H9 (cell line): ENCODE measurements at regions not wholly inside any gene's neighbourhood (a gene's known extent, or its start where the extent isn't known, plus 50 kb on each side); places are given as distances from the start of the nearest gene placed in this dataset.

ENCODE experiments used
- DNase-seq: peaks from one replicate; pipeline ENCODE4 v3.0.0-alpha.2; 2017
- H2AFZ ChIP-seq: one replicate; pipeline ENCODE4 v1.6.1; 2013; ENCODE audit warnings: mild to moderate bottlenecking, low read length, control low read depth, moderate library complexity
- H2AK5ac ChIP-seq: 2 replicates; pipeline ENCODE4 v1.6.1; 2013; ENCODE audit warnings: low read length, control low read depth, mixed read lengths; ENCODE audit not compliant: insufficient read length
- H2BK120ac ChIP-seq: one replicate; pipeline ENCODE4 v1.6.1; 2013; ENCODE audit warnings: low read depth, mild to moderate bottlenecking, low read length, control low read depth, inconsistent platforms; ENCODE audit not compliant: poor library complexity, severe bottlenecking
- H2BK12ac ChIP-seq: 2 replicates; pipeline ENCODE4 v1.6.1; 2013; ENCODE audit warnings: low read length, control low read depth, mixed read lengths, low read depth; ENCODE audit not compliant: insufficient read length
- H2BK15ac ChIP-seq: 2 replicates; pipeline ENCODE4 v1.6.1; 2013; ENCODE audit warnings: low read depth, low read length, control low read depth
- H2BK20ac ChIP-seq: one replicate; pipeline ENCODE4 v1.6.1; 2013; ENCODE audit warnings: low read depth, mild to moderate bottlenecking, low read length, control low read depth, inconsistent platforms; ENCODE audit not compliant: poor library complexity, severe bottlenecking
- H2BK5ac ChIP-seq: 2 replicates; pipeline ENCODE4 v1.6.1; 2013; ENCODE audit warnings: low read length, control low read depth, mixed read lengths; ENCODE audit not compliant: insufficient read length
- H3K14ac ChIP-seq: 2 replicates; pipeline ENCODE4 v1.6.1; 2013; ENCODE audit warnings: low read length, control low read depth; ENCODE audit not compliant: insufficient read depth
- H3K18ac ChIP-seq: 2 replicates; pipeline ENCODE4 v1.6.1; 2013; ENCODE audit warnings: low read depth, mild to moderate bottlenecking, mixed read lengths, low read length, control low read depth; ENCODE audit not compliant: insufficient read length
- H3K23ac ChIP-seq: 2 replicates; pipeline ENCODE4 v1.6.1; 2013; ENCODE audit warnings: low read length, control low read depth, mixed read lengths, low read depth; ENCODE audit not compliant: insufficient read length
- H3K23me2 ChIP-seq: 2 replicates; pipeline ENCODE4 v1.6.1; 2013; ENCODE audit warnings: low read depth, mild to moderate bottlenecking, mixed read lengths, low read length, control low read depth; ENCODE audit not compliant: insufficient read length, poor library complexity, severe bottlenecking
- H3K27ac ChIP-seq: 2 replicates; pipeline ENCODE4 v1.5.1; 2013; ENCODE audit warnings: low read length, control low read depth, mixed read lengths, low read depth; ENCODE audit not compliant: insufficient read length
- H3K27me3 ChIP-seq: 2 replicates; pipeline ENCODE4 v1.6.1; 2013; ENCODE audit warnings: low read length, control low read depth, inconsistent platforms; ENCODE audit not compliant: insufficient read depth
- H3K4ac ChIP-seq: 2 replicates; pipeline ENCODE4 v1.6.1; 2013; ENCODE audit warnings: low read depth, mild to moderate bottlenecking, control low read depth, inconsistent platforms, low read length, moderate library complexity
- H3K4me1 ChIP-seq: 2 replicates; pipeline ENCODE4 v1.6.1; 2013; ENCODE audit warnings: low read length, control low read depth, inconsistent platforms; ENCODE audit not compliant: insufficient read depth
- H3K4me2 ChIP-seq: 2 replicates; pipeline ENCODE4 v1.6.1; 2013; ENCODE audit warnings: low read length, control low read depth, mixed read lengths; ENCODE audit not compliant: insufficient read length, insufficient read depth
- H3K56ac ChIP-seq: 2 replicates; pipeline ENCODE4 v1.6.1; 2013; ENCODE audit warnings: low read depth, mild to moderate bottlenecking, mixed read lengths, low read length, control low read depth; ENCODE audit not compliant: insufficient read length
- H3K79me1 ChIP-seq: 2 replicates; pipeline ENCODE4 v1.6.1; 2013; ENCODE audit warnings: low read depth, mild to moderate bottlenecking, moderate library complexity, low read length, control low read depth, inconsistent platforms; ENCODE audit not compliant: insufficient read depth, poor library complexity, severe bottlenecking
- H3K79me2 ChIP-seq: 2 replicates; pipeline ENCODE4 v1.6.1; 2013; ENCODE audit warnings: low read length, control low read depth, inconsistent platforms; ENCODE audit not compliant: insufficient read depth
- H3K9ac ChIP-seq: 2 replicates; pipeline ENCODE4 v1.6.1; 2013; ENCODE audit warnings: low read length, control low read depth, mixed read lengths; ENCODE audit not compliant: insufficient read length; ENCODE audit errors: extremely low read depth
- H3K9me3 ChIP-seq: one replicate; pipeline ENCODE4 v1.6.1; 2013; ENCODE audit warnings: low read depth, low read length, inconsistent platforms; ENCODE audit not compliant: control insufficient read depth
- H3T11ph ChIP-seq: one replicate; pipeline ENCODE4 v1.6.1; 2013; ENCODE audit warnings: mild to moderate bottlenecking, low read length, control low read depth, inconsistent platforms
- H4K20me1 ChIP-seq: one replicate; pipeline ENCODE4 v1.6.1; 2013; ENCODE audit not compliant: control insufficient read depth, insufficient read length, insufficient read depth
- H4K5ac ChIP-seq: 2 replicates; pipeline ENCODE4 v1.6.1; 2013; ENCODE audit warnings: low read depth, mild to moderate bottlenecking, mixed read lengths, low read length, control low read depth; ENCODE audit not compliant: insufficient read length
- H4K8ac ChIP-seq: replicated peaks from 2 replicates; pipeline ENCODE4 v1.6.1; 2013; ENCODE audit warnings: low read length, control low read depth, mixed read lengths, low read depth; ENCODE audit not compliant: insufficient read length
- H4K91ac ChIP-seq: 2 replicates; pipeline ENCODE4 v1.6.1; 2013; ENCODE audit warnings: low read depth, mild to moderate bottlenecking, moderate library complexity, mixed read lengths, low read length, control low read depth; ENCODE audit not compliant: insufficient read length
- H3K27ac Mint-ChIP-seq, 3 experiments: 2 replicates in 2 of 3; 3 replicates in 1 of 3; pipeline ENCODE4 v1.8.0; 2020 to 2021; ENCODE audit warnings: mixed read lengths in 3 of 3, mild to moderate bottlenecking in 1 of 3, moderate library complexity in 1 of 3
- H3K27me3 Mint-ChIP-seq: 2 replicates; pipeline ENCODE4 v1.8.0; 2021; ENCODE audit warnings: low read depth, mild to moderate bottlenecking, moderate library complexity, mixed read lengths
- H3K36me3 Mint-ChIP-seq, 3 experiments: 2 replicates in 2 of 3; 3 replicates in 1 of 3; pipeline ENCODE4 v1.8.0; 2020 to 2021; ENCODE audit warnings: low read depth in 3 of 3, mixed read lengths in 3 of 3; ENCODE audit not compliant: insufficient read depth in 1 of 3
- H3K4me1 Mint-ChIP-seq, 2 experiments: 2 replicates each; pipeline ENCODE4 v1.8.0; 2020; ENCODE audit warnings: mixed read lengths in 2 of 2
- H3K4me3 Mint-ChIP-seq, 2 experiments: 2 replicates in 1 of 2; 3 replicates in 1 of 2; pipeline ENCODE4 v1.8.0; 2020 to 2021; ENCODE audit warnings: mild to moderate bottlenecking in 2 of 2, mixed read lengths in 2 of 2, moderate library complexity in 1 of 2
- H3K9me3 Mint-ChIP-seq, 2 experiments: 2 replicates in 1 of 2; 3 replicates in 1 of 2; pipeline ENCODE4 v1.8.0; 2020; ENCODE audit warnings: mild to moderate bottlenecking in 2 of 2, mixed read lengths in 2 of 2, moderate library complexity in 1 of 2
- WGBS: extraction: QIAGEN DNeasy Blood & Tissue Kit; methylation state at CpG from one replicate; pipeline ENCODE4 v1.1.7; 2013; ENCODE audit warnings: missing lambda C conversion rate, low lambda C conversion rate, mixed read lengths; ENCODE audit not compliant: insufficient read length; ENCODE audit errors: extremely low coverage; 5-methylcytosine and 5-hydroxymethylcytosine counted together
- TF ChIP-seq, protein P1 (sequence below): fragments of 200-600 bp; sonication (generic); conservative IDR thresholded peaks from 3 replicates; pipeline ENCODE4 v1.8.0; 2021; ENCODE audit warnings: antibody characterized with exemption, mild to moderate bottlenecking

- no peak overlapping the region for H4K91ac ChIP-seq
- no peak overlapping the region for H3K4ac ChIP-seq
- no peak overlapping the region for H3K23ac ChIP-seq
- H3K9me3 ChIP-seq, result no peaks in the 10 kb centered on the region
- H4K8ac ChIP-seq, result no peak overlapping the region
- H2BK15ac ChIP-seq, result no peak overlapping the region
- peak overlapping the region in 1 of 3 experiments; percentile 0; a peak in 1 of 7 replicates for H3K27ac Mint-ChIP-seq
- no peak overlapping the region for H2BK120ac ChIP-seq
- H3K36me3 Mint-ChIP-seq, result no peaks in the 10 kb centered on the region
- no peaks in the 10 kb centered on the region for H3K4me1 ChIP-seq
- H3K27me3 Mint-ChIP-seq, result no peaks in the 10 kb centered on the region
- no peaks in the 10 kb centered on the region for H3K79me1 ChIP-seq
- no peaks in the 10 kb centered on the region for H3K27me3 ChIP-seq
- H3K23me2 ChIP-seq, result no peaks in the 10 kb centered on the region
- no peak overlapping the region for H3K9ac ChIP-seq
- H3K4me2 ChIP-seq, result no peak overlapping the region
- H3K4me3 Mint-ChIP-seq, result no peak overlapping the region
- WGBS, result no CpG with 5 or more reads among the region's 5 CpGs
- no peak for DNase-seq
- H2AK5ac ChIP-seq, result no peak overlapping the region
- H4K5ac ChIP-seq, result no peak overlapping the region
- H3K79me2 ChIP-seq, result no peaks in the 10 kb centered on the region
- H3K4me1 Mint-ChIP-seq, result peaks cover 2% of the 10 kb centered on the region in 2 experiments; a peak in 3 of 4 replicates
- H3K56ac ChIP-seq, result no peak overlapping the region
- H2BK5ac ChIP-seq, result no peak overlapping the region
- H4K20me1 ChIP-seq, result no peaks in the 10 kb centered on the region
- peaks cover 0 to under 1% of the 10 kb centered on the region in 2 experiments; a peak in 2 of 5 replicates for H3K9me3 Mint-ChIP-seq
- H2BK12ac ChIP-seq, result no peak overlapping the region
- no peak overlapping the region for H3K27ac ChIP-seq
- H2BK20ac ChIP-seq, result no peak overlapping the region
- H2AFZ ChIP-seq, result no peak overlapping the region
- no peak overlapping the region for H3T11ph ChIP-seq
- H3K18ac ChIP-seq, result no peak overlapping the region
- TF ChIP-seq, protein P1, sequence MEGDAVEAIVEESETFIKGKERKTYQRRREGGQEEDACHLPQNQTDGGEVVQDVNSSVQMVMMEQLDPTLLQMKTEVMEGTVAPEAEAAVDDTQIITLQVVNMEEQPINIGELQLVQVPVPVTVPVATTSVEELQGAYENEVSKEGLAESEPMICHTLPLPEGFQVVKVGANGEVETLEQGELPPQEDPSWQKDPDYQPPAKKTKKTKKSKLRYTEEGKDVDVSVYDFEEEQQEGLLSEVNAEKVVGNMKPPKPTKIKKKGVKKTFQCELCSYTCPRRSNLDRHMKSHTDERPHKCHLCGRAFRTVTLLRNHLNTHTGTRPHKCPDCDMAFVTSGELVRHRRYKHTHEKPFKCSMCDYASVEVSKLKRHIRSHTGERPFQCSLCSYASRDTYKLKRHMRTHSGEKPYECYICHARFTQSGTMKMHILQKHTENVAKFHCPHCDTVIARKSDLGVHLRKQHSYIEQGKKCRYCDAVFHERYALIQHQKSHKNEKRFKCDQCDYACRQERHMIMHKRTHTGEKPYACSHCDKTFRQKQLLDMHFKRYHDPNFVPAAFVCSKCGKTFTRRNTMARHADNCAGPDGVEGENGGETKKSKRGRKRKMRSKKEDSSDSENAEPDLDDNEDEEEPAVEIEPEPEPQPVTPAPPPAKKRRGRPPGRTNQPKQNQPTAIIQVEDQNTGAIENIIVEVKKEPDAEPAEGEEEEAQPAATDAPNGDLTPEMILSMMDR, result no peak
- H3K14ac ChIP-seq, result no peak overlapping the region
These were observed 365.1 kb downstream of the DDX10 start for GRCh38 chr11:109029927-109030326.
